ENCODE measurements at regions not wholly inside any gene's neighbourhood (a gene's known extent, or its start where the extent isn't known, plus 50 kb on each side); places are given as distances from the start of the nearest gene placed in this dataset.

GRCh38 chr3:34013818-34014570, 215.6 kb downstream of the PDCD6IP start:
- peaks cover 20% of the 10 kb centered on the region for H3K4me1 Mint-ChIP-seq (ENCODE audit: low read depth)
- H3K9me3 Mint-ChIP-seq, result no peaks in the 10 kb centered on the region
- no peaks in the 10 kb centered on the region for H3K36me3 Mint-ChIP-seq (ENCODE audit: low read depth)
- no peak overlapping the region for H3K27ac Mint-ChIP-seq
- H3K4me3 Mint-ChIP-seq, result no peak overlapping the region
- H3K27me3 Mint-ChIP-seq, result no peaks in the 10 kb centered on the region

GRCh38 chr3:34015204-34016142, 217.0 kb downstream of the PDCD6IP start:
- Mint-ChIP-seq H3K9me3 (no peaks in the 10 kb centered on the region), H3K36me3 (ENCODE audit: low read depth) (no peaks in the 10 kb centered on the region), H3K4me3 (no peak overlapping the region), H3K4me1 (ENCODE audit: low read depth) (peaks cover 32% of the 10 kb centered on the region), H3K27ac (no peak overlapping the region), H3K27me3 (no peaks in the 10 kb centered on the region)

- Mint-ChIP-seq H3K9me3 (no peaks in the 10 kb centered on the region), H3K27me3 (no peaks in the 10 kb centered on the region), H3K36me3 (ENCODE audit: low read depth) (no peaks in the 10 kb centered on the region), H3K4me1 (ENCODE audit: low read depth) (peaks cover 44% of the 10 kb centered on the region), H3K4me3 (no peak overlapping the region), H3K27ac (peak overlapping the region; percentile 9)
These were observed 218.6 kb downstream of the PDCD6IP start for GRCh38 chr3:34016925-34017587.

- peak overlapping the region; percentile 9 for H3K27ac Mint-ChIP-seq
- peaks cover 44% of the 10 kb centered on the region for H3K4me1 Mint-ChIP-seq (ENCODE audit: low read depth)
- no peaks in the 10 kb centered on the region for H3K36me3 Mint-ChIP-seq (ENCODE audit: low read depth)
- H3K4me3 Mint-ChIP-seq, result no peak overlapping the region
- no peaks in the 10 kb centered on the region for H3K9me3 Mint-ChIP-seq
- H3K27me3 Mint-ChIP-seq, result no peaks in the 10 kb centered on the region
These were observed 219.3 kb downstream of the PDCD6IP start for GRCh38 chr3:34017757-34018156.

- Mint-ChIP-seq H3K27me3 (no peaks in the 10 kb centered on the region), H3K27ac (no peak overlapping the region), H3K4me1 (ENCODE audit: low read depth) (peaks cover 44% of the 10 kb centered on the region), H3K4me3 (no peak overlapping the region), H3K9me3 (no peaks in the 10 kb centered on the region), H3K36me3 (ENCODE audit: low read depth) (no peaks in the 10 kb centered on the region)
These were observed 220.7 kb downstream of the PDCD6IP start for GRCh38 chr3:34019158-34019557.

GRCh38 chr3:34020170-34020569, 221.7 kb downstream of the PDCD6IP start:
- peaks cover 44% of the 10 kb centered on the region for H3K4me1 Mint-ChIP-seq (ENCODE audit: low read depth)
- H3K27ac Mint-ChIP-seq, result no peak overlapping the region
- no peak overlapping the region for H3K4me3 Mint-ChIP-seq
- H3K27me3 Mint-ChIP-seq, result no peaks in the 10 kb centered on the region
- no peaks in the 10 kb centered on the region for H3K9me3 Mint-ChIP-seq
- no peaks in the 10 kb centered on the region for H3K36me3 Mint-ChIP-seq (ENCODE audit: low read depth)

- Mint-ChIP-seq H3K9me3 (no peaks in the 10 kb centered on the region), H3K36me3 (ENCODE audit: low read depth) (no peaks in the 10 kb centered on the region), H3K4me1 (ENCODE audit: low read depth) (peaks cover 44% of the 10 kb centered on the region), H3K4me3 (no peak overlapping the region), H3K27me3 (no peaks in the 10 kb centered on the region), H3K27ac (no peak overlapping the region)
These were observed 222.6 kb downstream of the PDCD6IP start for GRCh38 chr3:34020726-34021680.

GRCh38 chr3:34022147-34022546, 223.7 kb downstream of the PDCD6IP start:
- no peaks in the 10 kb centered on the region for H3K27me3 Mint-ChIP-seq
- H3K4me3 Mint-ChIP-seq, result no peak overlapping the region
- H3K4me1 Mint-ChIP-seq (ENCODE audit: low read depth), result peaks cover 38% of the 10 kb centered on the region
- no peak overlapping the region for H3K27ac Mint-ChIP-seq
- no peaks in the 10 kb centered on the region for H3K9me3 Mint-ChIP-seq
- no peaks in the 10 kb centered on the region for H3K36me3 Mint-ChIP-seq (ENCODE audit: low read depth)

- Mint-ChIP-seq H3K9me3 (no peaks in the 10 kb centered on the region), H3K4me1 (ENCODE audit: low read depth) (peaks cover 20% of the 10 kb centered on the region), H3K36me3 (ENCODE audit: low read depth) (no peaks in the 10 kb centered on the region), H3K27me3 (no peaks in the 10 kb centered on the region), H3K27ac (no peak overlapping the region), H3K4me3 (no peak overlapping the region)
These were observed 226.2 kb downstream of the PDCD6IP start for GRCh38 chr3:34024447-34025240.

GRCh38 chr3:34033839-34034238, 235.4 kb downstream of the PDCD6IP start:
- no peaks in the 10 kb centered on the region for H3K4me1 Mint-ChIP-seq (ENCODE audit: low read depth)
- H3K4me3 Mint-ChIP-seq, result no peak overlapping the region
- no peaks in the 10 kb centered on the region for H3K36me3 Mint-ChIP-seq (ENCODE audit: low read depth)

GRCh38 chr3:34034840-34035239, 236.4 kb downstream of the PDCD6IP start:
- H3K36me3 Mint-ChIP-seq (ENCODE audit: low read depth), result no peaks in the 10 kb centered on the region
- no peak overlapping the region for H3K27ac Mint-ChIP-seq
- no peak overlapping the region for H3K4me3 Mint-ChIP-seq
- no peaks in the 10 kb centered on the region for H3K4me1 Mint-ChIP-seq (ENCODE audit: low read depth)
- H3K9me3 Mint-ChIP-seq, result no peaks in the 10 kb centered on the region
- no peaks in the 10 kb centered on the region for H3K27me3 Mint-ChIP-seq

More at GRCh38 chr3:34033839-34034238, 235.4 kb downstream of the PDCD6IP start:
- Mint-ChIP-seq H3K27ac (no peak overlapping the region), H3K9me3 (no peaks in the 10 kb centered on the region), H3K27me3 (no peaks in the 10 kb centered on the region)

GRCh38 chr3:34035775-34036174, 237.3 kb downstream of the PDCD6IP start:
- Mint-ChIP-seq H3K27me3 (no peaks in the 10 kb centered on the region), H3K4me3 (no peak overlapping the region), H3K9me3 (no peaks in the 10 kb centered on the region), H3K36me3 (ENCODE audit: low read depth) (no peaks in the 10 kb centered on the region), H3K4me1 (ENCODE audit: low read depth) (no peaks in the 10 kb centered on the region), H3K27ac (no peak overlapping the region)

GRCh38 chr3:34037260-34037659, 238.8 kb downstream of the PDCD6IP start:
- no peaks in the 10 kb centered on the region for H3K4me1 Mint-ChIP-seq (ENCODE audit: low read depth)
- H3K36me3 Mint-ChIP-seq (ENCODE audit: low read depth), result no peaks in the 10 kb centered on the region
- H3K4me3 Mint-ChIP-seq, result no peak overlapping the region
- H3K9me3 Mint-ChIP-seq, result no peaks in the 10 kb centered on the region
- no peaks in the 10 kb centered on the region for H3K27me3 Mint-ChIP-seq
- H3K27ac Mint-ChIP-seq, result no peak overlapping the region

Data from stimulated activated naive CD8-positive, alpha-beta T cell treated with anti-CD3 and anti-CD28 coated beads, Interleukin-15, Interleukin-2, amounts not matched to agents 100 ng/mL and 50 ng/mL, for 24 hours (primary cell).